ENCODE measurements at regions not wholly inside any gene's neighbourhood (a gene's known extent, or its start where the extent isn't known, plus 50 kb on each side); places are given as distances from the start of the nearest gene placed in this dataset.
"Not testable (repeated sequence)": the region's sequence is repeated elsewhere in the genome, so short reads cannot be mapped to it uniquely, and the experiment has no call there.

GRCh38 chr14:19172745-19173144, 205.5 kb downstream of the POTEM start:
- H3K27ac ChIP-seq: not testable (repeated sequence)

GRCh38 chr14:19173188-19173587, 206.0 kb downstream of the POTEM start:
- not testable (repeated sequence) for H3K27ac ChIP-seq

- not testable (repeated sequence) for H3K27ac ChIP-seq
Observed at GRCh38 chr14:19177435-19177834, 210.2 kb downstream of the POTEM start.

GRCh38 chr14:19180297-19180696, 213.1 kb downstream of the POTEM start:
- not testable (repeated sequence) for H3K27ac ChIP-seq

- not testable (repeated sequence) for H3K27ac ChIP-seq
Observed at GRCh38 chr14:19180881-19181280, 213.6 kb downstream of the POTEM start.

- H3K27ac ChIP-seq: not testable (repeated sequence)
Observed at GRCh38 chr14:19195146-19195545, 227.9 kb downstream of the POTEM start.

GRCh38 chr14:19197488-19198234, 230.4 kb downstream of the POTEM start:
- not testable (repeated sequence) for H3K27ac ChIP-seq

GRCh38 chr14:19198341-19198740, 231.1 kb downstream of the POTEM start:
- not testable (repeated sequence) for H3K27ac ChIP-seq

GRCh38 chr14:19201394-19202052, 232.6 kb downstream of the POTEG start:
- not testable (repeated sequence) for H3K27ac ChIP-seq

- not testable (repeated sequence) for H3K27ac ChIP-seq
Observed at GRCh38 chr14:19202053-19202442, 232.1 kb downstream of the POTEG start.

GRCh38 chr14:19203250-19203972, 230.7 kb downstream of the POTEG start:
- H3K27ac ChIP-seq: not testable (repeated sequence)

- not testable (repeated sequence) for H3K27ac ChIP-seq
Observed at GRCh38 chr14:19204827-19205226, 229.3 kb downstream of the POTEG start.

GRCh38 chr14:19216480-19216879, 217.7 kb downstream of the POTEG start:
- H3K27ac ChIP-seq: not testable (repeated sequence)

- not testable (repeated sequence) for H3K27ac ChIP-seq
Observed at GRCh38 chr14:19219423-19219822, 214.7 kb downstream of the POTEG start.

GRCh38 chr14:19231421-19231820, 202.7 kb downstream of the POTEG start:
- not testable (repeated sequence) for H3K27ac ChIP-seq

GRCh38 chr14:19234059-19234458, 200.1 kb downstream of the POTEG start:
- not testable (repeated sequence) for H3K27ac ChIP-seq

- not testable (repeated sequence) for H3K27ac ChIP-seq
Observed at GRCh38 chr14:19237656-19238055, 196.5 kb downstream of the POTEG start.

- not testable (repeated sequence) for H3K27ac ChIP-seq
Observed at GRCh38 chr14:19238584-19238983, 195.6 kb downstream of the POTEG start.

GRCh38 chr14:19239981-19240380, 194.2 kb downstream of the POTEG start:
- not testable (repeated sequence) for H3K27ac ChIP-seq

GRCh38 chr14:19240387-19240786, 193.8 kb downstream of the POTEG start:
- H3K27ac ChIP-seq: not testable (repeated sequence)

- H3K27ac ChIP-seq: not testable (repeated sequence)
Observed at GRCh38 chr14:19241451-19241850, 192.7 kb downstream of the POTEG start.

- not testable (repeated sequence) for H3K27ac ChIP-seq
Observed at GRCh38 chr14:19242529-19242928, 191.6 kb downstream of the POTEG start.

GRCh38 chr14:19266908-19267307, 167.2 kb downstream of the POTEG start:
- not testable (repeated sequence) for H3K27ac ChIP-seq

All from 22Rv1 (cell line).